NB4 (cell line): ENCODE measurements at regions not wholly inside any gene's neighbourhood (a gene's known extent, or its start where the extent isn't known, plus 50 kb on each side); places are given as distances from the start of the nearest gene placed in this dataset.

Source experiments
- POLR2A ChIP-seq: IDR thresholded peaks from 2 replicates; pipeline ENCODE4 v1.6.1; 2011; ENCODE audit warnings: mild to moderate bottlenecking; ENCODE audit not compliant: insufficient read length; ENCODE audit errors: extremely low read depth
- TF ChIP-seq, protein P1 (sequence below): IDR thresholded peaks from 2 replicates; pipeline ENCODE4 v1.6.1; 2011; ENCODE audit warnings: low read depth, low read length
- TF ChIP-seq, protein P2 (sequence below): IDR thresholded peaks from one replicate; pipeline ENCODE4 v1.5.1; 2012; ENCODE audit warnings: low read depth, low read length

DNA sequence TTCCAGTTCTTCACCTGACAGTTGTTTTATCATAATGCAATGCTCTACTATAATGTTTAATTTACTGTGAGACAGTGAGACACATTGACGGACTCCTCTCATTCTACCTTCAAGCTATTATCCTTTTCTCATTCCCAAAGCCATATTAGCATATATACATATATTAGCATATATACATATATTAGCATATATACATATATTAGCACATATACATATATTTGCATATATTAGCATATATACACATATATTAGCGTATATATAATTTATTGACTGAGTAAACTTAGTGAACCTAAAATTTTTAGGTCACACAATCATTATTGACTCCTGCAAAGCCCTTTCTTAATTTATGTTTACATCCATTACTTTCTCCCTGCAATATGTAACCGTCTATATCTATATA, 555.0 kb upstream of the ADGRB3 start:
- TF ChIP-seq POLR2A: no peak
- TF ChIP-seq, protein P1, sequence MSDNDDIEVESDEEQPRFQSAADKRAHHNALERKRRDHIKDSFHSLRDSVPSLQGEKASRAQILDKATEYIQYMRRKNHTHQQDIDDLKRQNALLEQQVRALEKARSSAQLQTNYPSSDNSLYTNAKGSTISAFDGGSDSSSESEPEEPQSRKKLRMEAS: no peak
- TF ChIP-seq, protein P2, sequence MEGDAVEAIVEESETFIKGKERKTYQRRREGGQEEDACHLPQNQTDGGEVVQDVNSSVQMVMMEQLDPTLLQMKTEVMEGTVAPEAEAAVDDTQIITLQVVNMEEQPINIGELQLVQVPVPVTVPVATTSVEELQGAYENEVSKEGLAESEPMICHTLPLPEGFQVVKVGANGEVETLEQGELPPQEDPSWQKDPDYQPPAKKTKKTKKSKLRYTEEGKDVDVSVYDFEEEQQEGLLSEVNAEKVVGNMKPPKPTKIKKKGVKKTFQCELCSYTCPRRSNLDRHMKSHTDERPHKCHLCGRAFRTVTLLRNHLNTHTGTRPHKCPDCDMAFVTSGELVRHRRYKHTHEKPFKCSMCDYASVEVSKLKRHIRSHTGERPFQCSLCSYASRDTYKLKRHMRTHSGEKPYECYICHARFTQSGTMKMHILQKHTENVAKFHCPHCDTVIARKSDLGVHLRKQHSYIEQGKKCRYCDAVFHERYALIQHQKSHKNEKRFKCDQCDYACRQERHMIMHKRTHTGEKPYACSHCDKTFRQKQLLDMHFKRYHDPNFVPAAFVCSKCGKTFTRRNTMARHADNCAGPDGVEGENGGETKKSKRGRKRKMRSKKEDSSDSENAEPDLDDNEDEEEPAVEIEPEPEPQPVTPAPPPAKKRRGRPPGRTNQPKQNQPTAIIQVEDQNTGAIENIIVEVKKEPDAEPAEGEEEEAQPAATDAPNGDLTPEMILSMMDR: no peak
